ENCODE measurements at regions not wholly inside any gene's neighbourhood (a gene's known extent, or its start where the extent isn't known, plus 50 kb on each side); places are given as distances from the start of the nearest gene placed in this dataset.

- TF ChIP-seq CTCF (IDR thresholded peaks at IDR 0.05) (no peak), EZH2 (IDR thresholded peaks at IDR 0.05; ENCODE audit: borderline replicate concordance, insufficient read depth, low read depth, low read length, poor library complexity, severe bottlenecking) (no peak)
Observed at GRCh38 chr22:48558606-48559402, 1268.9 kb downstream of the BRD1 start.
